SK-N-SH treated with all-trans-retinoic acid at 6 μM for 48 hours (cell line): ENCODE measurements at regions not wholly inside any gene's neighbourhood (a gene's known extent, or its start where the extent isn't known, plus 50 kb on each side); places are given as distances from the start of the nearest gene placed in this dataset.

ENCODE experiments used
- ATAC-seq: fragments of 200-7000 bp; cut with Tn5 transposase; 3 replicates; pipeline ENCODE4 v1.9.1; 2020; ENCODE audit warnings: mild to moderate bottlenecking, moderate library complexity
- ARNTL ChIP-seq: fragments of 450-650 bp; formaldehyde crosslinking; IDR thresholded peaks from 2 replicates; pipeline ENCODE4 v1.5.0; 2020; ENCODE audit warnings: low read depth, mild to moderate bottlenecking, moderate library complexity, borderline replicate concordance
- BACH2 ChIP-seq: fragments of 250-450 bp; sonication (Bioruptor Pico); IDR thresholded peaks from 2 replicates; pipeline ENCODE4 v1.9.0; 2021; ENCODE audit warnings: mild to moderate bottlenecking, borderline replicate concordance
- CSDC2 ChIP-seq: fragments of 250-450 bp; sonication (Bioruptor Pico); IDR thresholded peaks from 2 replicates; pipeline ENCODE4 v1.5.0; 2020; ENCODE audit warnings: mild to moderate bottlenecking, moderate library complexity
- ESRRG ChIP-seq: fragments of 250-450 bp; sonication (Bioruptor Pico); IDR thresholded peaks from 2 replicates; pipeline ENCODE4 v1.6.1; 2021; ENCODE audit warnings: mild to moderate bottlenecking
- ISL1 ChIP-seq: fragments of 250-450 bp; sonication (Bioruptor Pico); IDR thresholded peaks from 2 replicates; pipeline ENCODE4 v2.1.2; 2022; ENCODE audit warnings: mild to moderate bottlenecking, moderate library complexity
- OSR1 ChIP-seq: fragments of 250-450 bp; sonication (Bioruptor Pico); IDR thresholded peaks from 2 replicates; pipeline ENCODE4 v1.8.0; 2022; ENCODE audit warnings: moderate library complexity, mild to moderate bottlenecking, inconsistent platforms
- TCF4 ChIP-seq: fragments of 250-450 bp; sonication (Bioruptor Pico); IDR thresholded peaks from 2 replicates; pipeline ENCODE4 v1.8.0; 2021; ENCODE audit warnings: mild to moderate bottlenecking, moderate library complexity, borderline replicate concordance
- TOX ChIP-seq: fragments of 250-450 bp; sonication (Bioruptor Pico); IDR thresholded peaks from 2 replicates; pipeline ENCODE4 v1.8.0; 2021; ENCODE audit warnings: mild to moderate bottlenecking, moderate library complexity, borderline replicate concordance
- ZC3H10 ChIP-seq: fragments of 250-450 bp; sonication (Bioruptor Pico); IDR thresholded peaks from 2 replicates; pipeline ENCODE4 v1.5.1; 2021; ENCODE audit warnings: mild to moderate bottlenecking, moderate library complexity
- ZFP3 ChIP-seq: fragments of 250-450 bp; sonication (Bioruptor Pico); IDR thresholded peaks from 2 replicates; pipeline ENCODE4 v1.5.0; 2020; ENCODE audit warnings: mild to moderate bottlenecking, moderate library complexity
- ZFP30 ChIP-seq: fragments of 450-650 bp; formaldehyde crosslinking; IDR thresholded peaks from 2 replicates; pipeline ENCODE4 v1.5.0; 2022; ENCODE audit warnings: mild to moderate bottlenecking, moderate library complexity
- ZNF565 ChIP-seq: fragments of 450-650 bp; formaldehyde crosslinking; conservative IDR thresholded peaks from 2 replicates; pipeline ENCODE4 v1.5.0; 2020; ENCODE audit warnings: low read depth, mild to moderate bottlenecking, moderate library complexity
- ZNF70 ChIP-seq: fragments of 450-650 bp; formaldehyde crosslinking; IDR thresholded peaks from 2 replicates; pipeline ENCODE4 v1.5.0; 2020; ENCODE audit warnings: mild to moderate bottlenecking, moderate library complexity
- ZNF8 ChIP-seq: fragments of 450-650 bp; formaldehyde crosslinking; IDR thresholded peaks from 2 replicates; pipeline ENCODE4 v1.5.0; 2020; ENCODE audit warnings: mild to moderate bottlenecking, moderate library complexity
- TF ChIP-seq, protein P1 (sequence below): fragments of 250-450 bp; sonication (Bioruptor Pico); IDR thresholded peaks from 2 replicates; pipeline ENCODE4 v1.5.0; 2020; ENCODE audit warnings: mild to moderate bottlenecking, moderate library complexity
- TF ChIP-seq, protein P2 (sequence below): fragments of 250-450 bp; sonication (Bioruptor Pico); IDR thresholded peaks from 2 replicates; pipeline ENCODE4 v1.8.0; 2020; ENCODE audit warnings: mild to moderate bottlenecking, moderate library complexity, borderline replicate concordance
- TF ChIP-seq, protein P3 (sequence below): fragments of 250-450 bp; sonication (Bioruptor Pico); IDR thresholded peaks from 2 replicates; pipeline ENCODE4 v1.5.1; 2020; ENCODE audit warnings: low read depth, mild to moderate bottlenecking, moderate library complexity
- TF ChIP-seq, protein P4 (sequence below): fragments of 250-450 bp; sonication (Bioruptor Pico); IDR thresholded peaks from 2 replicates; pipeline ENCODE4 v1.5.1; 2021; ENCODE audit warnings: mild to moderate bottlenecking, moderate library complexity
- TF ChIP-seq, protein P5 (sequence below): fragments of 250-450 bp; sonication (Bioruptor Pico); IDR thresholded peaks from 2 replicates; pipeline ENCODE4 v1.8.0; 2021; ENCODE audit warnings: low read depth, mild to moderate bottlenecking, moderate library complexity, borderline replicate concordance

DNA sequence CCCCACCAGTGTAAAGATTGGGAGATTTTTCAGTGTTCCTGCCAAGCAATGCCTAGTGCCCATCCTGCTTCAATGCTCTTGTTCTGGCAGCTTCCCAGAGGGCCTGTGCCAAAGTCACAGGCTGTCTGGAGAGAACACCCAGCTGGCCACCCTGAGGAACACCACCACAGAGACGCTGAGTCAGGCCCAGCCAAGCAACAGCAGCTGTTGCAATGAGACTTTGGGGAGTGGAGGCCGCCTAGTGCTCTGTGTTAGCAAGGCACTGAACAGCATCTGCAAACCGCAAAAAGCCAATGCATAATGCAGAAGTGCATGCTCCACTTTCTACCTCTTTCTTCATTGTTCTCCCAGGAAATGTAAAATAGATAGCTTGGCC lies 168.1 kb downstream of the NXPE2 start:
- no peak for ATAC-seq
- TF ChIP-seq ZFP30 (no peak), ZFP3 (CRISPR knock-in tag) (no peak), CSDC2 (CRISPR knock-in tag) (no peak), ARNTL (no peak), ISL1 (CRISPR knock-in tag) (no peak), ESRRG (no peak), BACH2 (CRISPR knock-in tag) (no peak), OSR1 (CRISPR knock-in tag) (no peak), ZNF8 (CRISPR knock-in tag) (no peak)
- TF ChIP-seq, protein P1, sequence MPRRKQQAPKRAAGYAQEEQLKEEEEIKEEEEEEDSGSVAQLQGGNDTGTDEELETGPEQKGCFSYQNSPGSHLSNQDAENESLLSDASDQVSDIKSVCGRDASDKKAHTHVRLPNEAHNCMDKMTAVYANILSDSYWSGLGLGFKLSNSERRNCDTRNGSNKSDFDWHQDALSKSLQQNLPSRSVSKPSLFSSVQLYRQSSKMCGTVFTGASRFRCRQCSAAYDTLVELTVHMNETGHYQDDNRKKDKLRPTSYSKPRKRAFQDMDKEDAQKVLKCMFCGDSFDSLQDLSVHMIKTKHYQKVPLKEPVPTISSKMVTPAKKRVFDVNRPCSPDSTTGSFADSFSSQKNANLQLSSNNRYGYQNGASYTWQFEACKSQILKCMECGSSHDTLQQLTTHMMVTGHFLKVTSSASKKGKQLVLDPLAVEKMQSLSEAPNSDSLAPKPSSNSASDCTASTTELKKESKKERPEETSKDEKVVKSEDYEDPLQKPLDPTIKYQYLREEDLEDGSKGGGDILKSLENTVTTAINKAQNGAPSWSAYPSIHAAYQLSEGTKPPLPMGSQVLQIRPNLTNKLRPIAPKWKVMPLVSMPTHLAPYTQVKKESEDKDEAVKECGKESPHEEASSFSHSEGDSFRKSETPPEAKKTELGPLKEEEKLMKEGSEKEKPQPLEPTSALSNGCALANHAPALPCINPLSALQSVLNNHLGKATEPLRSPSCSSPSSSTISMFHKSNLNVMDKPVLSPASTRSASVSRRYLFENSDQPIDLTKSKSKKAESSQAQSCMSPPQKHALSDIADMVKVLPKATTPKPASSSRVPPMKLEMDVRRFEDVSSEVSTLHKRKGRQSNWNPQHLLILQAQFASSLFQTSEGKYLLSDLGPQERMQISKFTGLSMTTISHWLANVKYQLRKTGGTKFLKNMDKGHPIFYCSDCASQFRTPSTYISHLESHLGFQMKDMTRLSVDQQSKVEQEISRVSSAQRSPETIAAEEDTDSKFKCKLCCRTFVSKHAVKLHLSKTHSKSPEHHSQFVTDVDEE (CRISPR knock-in tag): no peak
- TF ChIP-seq, protein P2, sequence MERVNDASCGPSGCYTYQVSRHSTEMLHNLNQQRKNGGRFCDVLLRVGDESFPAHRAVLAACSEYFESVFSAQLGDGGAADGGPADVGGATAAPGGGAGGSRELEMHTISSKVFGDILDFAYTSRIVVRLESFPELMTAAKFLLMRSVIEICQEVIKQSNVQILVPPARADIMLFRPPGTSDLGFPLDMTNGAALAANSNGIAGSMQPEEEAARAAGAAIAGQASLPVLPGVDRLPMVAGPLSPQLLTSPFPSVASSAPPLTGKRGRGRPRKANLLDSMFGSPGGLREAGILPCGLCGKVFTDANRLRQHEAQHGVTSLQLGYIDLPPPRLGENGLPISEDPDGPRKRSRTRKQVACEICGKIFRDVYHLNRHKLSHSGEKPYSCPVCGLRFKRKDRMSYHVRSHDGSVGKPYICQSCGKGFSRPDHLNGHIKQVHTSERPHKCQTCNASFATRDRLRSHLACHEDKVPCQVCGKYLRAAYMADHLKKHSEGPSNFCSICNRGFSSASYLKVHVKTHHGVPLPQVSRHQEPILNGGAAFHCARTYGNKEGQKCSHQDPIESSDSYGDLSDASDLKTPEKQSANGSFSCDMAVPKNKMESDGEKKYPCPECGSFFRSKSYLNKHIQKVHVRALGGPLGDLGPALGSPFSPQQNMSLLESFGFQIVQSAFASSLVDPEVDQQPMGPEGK (CRISPR knock-in tag): no peak
- TF ChIP-seq, protein P3, sequence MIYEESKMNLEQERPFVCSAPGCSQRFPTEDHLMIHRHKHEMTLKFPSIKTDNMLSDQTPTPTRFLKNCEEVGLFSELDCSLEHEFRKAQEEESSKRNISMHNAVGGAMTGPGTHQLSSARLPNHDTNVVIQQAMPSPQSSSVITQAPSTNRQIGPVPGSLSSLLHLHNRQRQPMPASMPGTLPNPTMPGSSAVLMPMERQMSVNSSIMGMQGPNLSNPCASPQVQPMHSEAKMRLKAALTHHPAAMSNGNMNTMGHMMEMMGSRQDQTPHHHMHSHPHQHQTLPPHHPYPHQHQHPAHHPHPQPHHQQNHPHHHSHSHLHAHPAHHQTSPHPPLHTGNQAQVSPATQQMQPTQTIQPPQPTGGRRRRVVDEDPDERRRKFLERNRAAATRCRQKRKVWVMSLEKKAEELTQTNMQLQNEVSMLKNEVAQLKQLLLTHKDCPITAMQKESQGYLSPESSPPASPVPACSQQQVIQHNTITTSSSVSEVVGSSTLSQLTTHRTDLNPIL (CRISPR knock-in tag): no peak
- TF ChIP-seq, protein P4, sequence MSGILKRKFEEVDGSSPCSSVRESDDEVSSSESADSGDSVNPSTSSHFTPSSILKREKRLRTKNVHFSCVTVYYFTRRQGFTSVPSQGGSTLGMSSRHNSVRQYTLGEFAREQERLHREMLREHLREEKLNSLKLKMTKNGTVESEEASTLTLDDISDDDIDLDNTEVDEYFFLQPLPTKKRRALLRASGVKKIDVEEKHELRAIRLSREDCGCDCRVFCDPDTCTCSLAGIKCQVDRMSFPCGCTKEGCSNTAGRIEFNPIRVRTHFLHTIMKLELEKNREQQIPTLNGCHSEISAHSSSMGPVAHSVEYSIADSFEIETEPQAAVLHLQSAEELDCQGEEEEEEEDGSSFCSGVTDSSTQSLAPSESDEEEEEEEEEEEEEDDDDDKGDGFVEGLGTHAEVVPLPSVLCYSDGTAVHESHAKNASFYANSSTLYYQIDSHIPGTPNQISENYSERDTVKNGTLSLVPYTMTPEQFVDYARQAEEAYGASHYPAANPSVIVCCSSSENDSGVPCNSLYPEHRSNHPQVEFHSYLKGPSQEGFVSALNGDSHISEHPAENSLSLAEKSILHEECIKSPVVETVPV: no peak
- TF ChIP-seq, protein P5, sequence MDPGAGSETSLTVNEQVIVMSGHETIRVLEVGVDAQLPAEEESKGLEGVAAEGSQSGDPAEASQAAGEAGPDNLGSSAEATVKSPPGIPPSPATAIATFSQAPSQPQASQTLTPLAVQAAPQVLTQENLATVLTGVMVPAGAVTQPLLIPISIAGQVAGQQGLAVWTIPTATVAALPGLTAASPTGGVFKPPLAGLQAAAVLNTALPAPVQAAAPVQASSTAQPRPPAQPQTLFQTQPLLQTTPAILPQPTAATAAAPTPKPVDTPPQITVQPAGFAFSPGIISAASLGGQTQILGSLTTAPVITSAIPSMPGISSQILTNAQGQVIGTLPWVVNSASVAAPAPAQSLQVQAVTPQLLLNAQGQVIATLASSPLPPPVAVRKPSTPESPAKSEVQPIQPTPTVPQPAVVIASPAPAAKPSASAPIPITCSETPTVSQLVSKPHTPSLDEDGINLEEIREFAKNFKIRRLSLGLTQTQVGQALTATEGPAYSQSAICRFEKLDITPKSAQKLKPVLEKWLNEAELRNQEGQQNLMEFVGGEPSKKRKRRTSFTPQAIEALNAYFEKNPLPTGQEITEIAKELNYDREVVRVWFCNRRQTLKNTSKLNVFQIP (CRISPR knock-in tag): no peak

DNA sequence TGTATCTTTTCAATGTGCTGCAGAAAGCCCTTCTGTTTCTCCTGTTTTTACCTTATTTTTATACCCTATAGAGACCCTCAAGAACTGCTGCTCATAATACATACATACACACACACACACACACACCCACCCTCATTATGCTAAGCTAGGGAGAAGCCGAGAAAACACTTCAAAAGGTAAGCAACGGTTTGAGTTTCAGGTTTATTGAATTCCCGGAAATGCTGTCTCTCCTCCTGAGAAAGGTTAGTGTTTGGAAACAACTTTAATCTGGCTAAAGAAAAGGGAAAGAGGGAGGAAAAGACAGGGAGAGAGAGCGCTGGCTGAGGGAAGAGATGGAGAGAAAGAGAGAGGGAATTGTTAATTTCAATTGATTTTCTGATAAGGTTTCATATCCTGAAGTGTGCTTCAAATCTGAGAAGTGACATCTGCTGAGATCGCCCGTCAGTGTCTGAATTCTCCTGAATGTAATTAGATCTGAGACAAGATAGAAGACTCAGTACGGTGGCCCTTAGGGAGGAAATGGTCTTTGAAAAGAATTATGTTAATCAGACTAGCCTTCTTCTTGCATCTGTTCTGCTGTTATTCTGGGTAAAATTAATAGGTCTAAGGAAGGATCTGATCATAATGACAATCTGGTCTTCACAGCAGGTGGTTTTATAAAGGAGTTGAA lies 169.1 kb downstream of the NXPE2 start:
- ATAC-seq: no peak
- no peak for TF ChIP-seq TCF4 (CRISPR knock-in tag)
- no peak for TF ChIP-seq ZNF565 (CRISPR knock-in tag)
- TF ChIP-seq, protein P3 (CRISPR knock-in tag): no peak
- no peak for TF ChIP-seq TOX

DNA sequence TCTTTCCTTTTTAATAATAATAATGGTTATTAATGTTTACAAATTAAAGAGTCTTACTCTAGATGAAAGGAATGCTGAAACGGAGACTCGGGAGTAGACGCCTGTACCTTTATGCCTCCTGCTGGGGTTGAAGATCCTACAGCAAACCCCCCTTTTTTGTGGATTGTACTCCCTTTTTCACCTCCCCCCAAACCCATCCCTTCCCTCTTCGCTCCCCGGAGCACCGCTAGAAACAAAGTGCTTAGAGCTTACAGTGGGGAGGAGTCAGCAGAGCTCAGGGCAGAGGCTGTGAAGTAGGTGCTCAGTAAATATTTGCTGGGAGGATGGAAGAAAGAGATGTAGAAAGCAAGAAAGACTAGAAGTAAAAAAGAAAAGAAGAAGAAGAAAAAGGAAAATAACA lies 169.7 kb downstream of the NXPE2 start:
- TF ChIP-seq, protein P5 (CRISPR knock-in tag): no peak
- TF ChIP-seq TOX: no peak
- TF ChIP-seq ISL1 (CRISPR knock-in tag): no peak
- TF ChIP-seq ZC3H10 (CRISPR knock-in tag): no peak
- TF ChIP-seq, protein P4: no peak
- no peak for TF ChIP-seq ZNF70 (CRISPR knock-in tag)
- TF ChIP-seq CSDC2 (CRISPR knock-in tag): no peak
- TF ChIP-seq BACH2 (CRISPR knock-in tag): no peak
- TF ChIP-seq, protein P2 (CRISPR knock-in tag): no peak
- no peak for ATAC-seq
